ENCODE measurements at regions not wholly inside any gene's neighbourhood (a gene's known extent, or its start where the extent isn't known, plus 50 kb on each side); places are given as distances from the start of the nearest gene placed in this dataset.

DNA sequence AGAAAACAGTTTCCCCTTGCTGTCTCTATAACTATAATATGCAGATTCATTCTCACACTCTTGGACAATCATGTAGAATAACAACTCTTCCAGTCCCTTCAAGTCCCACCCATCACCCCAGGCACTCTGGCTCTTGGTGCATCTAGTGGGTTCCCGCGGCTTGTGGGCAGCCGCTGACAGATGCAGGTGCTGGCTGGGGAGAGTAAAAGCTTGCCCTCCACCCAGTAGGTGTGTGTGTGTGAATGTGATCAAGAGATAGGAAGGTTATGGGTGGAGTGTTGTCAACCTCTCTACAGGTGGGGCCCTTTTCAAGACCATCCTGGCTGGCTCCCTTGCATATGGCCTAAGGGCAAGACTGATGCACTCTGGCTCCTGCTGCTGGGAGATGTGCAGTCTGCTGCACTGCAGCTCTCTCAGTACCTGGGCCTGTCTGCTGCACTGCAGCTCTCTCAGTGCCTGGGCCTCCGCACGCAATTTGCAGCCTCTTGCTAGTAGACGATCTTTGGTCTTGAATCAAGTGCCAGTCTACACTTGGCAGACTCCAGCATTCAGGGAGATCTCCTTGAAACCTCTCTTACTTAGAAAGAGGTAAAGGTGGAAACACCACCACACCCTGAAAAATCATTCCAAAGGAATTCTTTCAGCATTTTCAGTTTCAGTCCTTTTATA lies 189.7 kb upstream of the GDNF start:
- no peak for DNase-seq (ENCODE audit: low read depth in 2 of 2)

GRCh38 chr5:38023799-38024198 lies 184.0 kb upstream of the GDNF start:
- DNase-seq (ENCODE audit: low read depth in 2 of 2): no peak

DNA sequence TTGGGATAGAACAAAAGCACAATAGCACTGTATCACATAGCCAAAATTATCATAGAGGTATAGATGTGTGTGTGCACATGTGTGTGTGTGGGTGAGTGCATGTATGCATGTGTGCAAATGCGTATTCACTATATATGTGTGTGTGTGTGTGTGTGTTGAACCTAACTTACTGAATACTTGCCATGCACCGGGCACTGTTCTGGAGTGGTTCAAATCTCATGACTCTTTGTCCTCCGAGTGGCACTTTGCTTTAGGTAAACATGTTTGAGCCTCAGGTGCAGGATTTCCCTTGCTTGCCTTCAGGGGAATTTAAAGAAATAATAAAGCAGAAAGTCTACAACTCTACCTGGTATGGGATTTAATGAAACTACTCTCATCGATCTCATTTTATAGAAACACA lies 183.5 kb upstream of the GDNF start:
- DNase-seq (ENCODE audit: low read depth in 2 of 2): no peak

- DNase-seq (ENCODE audit: low read depth in 2 of 2): no peak
These were observed 182.8 kb upstream of the GDNF start for GRCh38 chr5:38022631-38023030.

- DNase-seq (ENCODE audit: low read depth in 2 of 2): no peak
These were observed 178.2 kb upstream of the GDNF start for GRCh38 chr5:38018016-38018415.

DNA sequence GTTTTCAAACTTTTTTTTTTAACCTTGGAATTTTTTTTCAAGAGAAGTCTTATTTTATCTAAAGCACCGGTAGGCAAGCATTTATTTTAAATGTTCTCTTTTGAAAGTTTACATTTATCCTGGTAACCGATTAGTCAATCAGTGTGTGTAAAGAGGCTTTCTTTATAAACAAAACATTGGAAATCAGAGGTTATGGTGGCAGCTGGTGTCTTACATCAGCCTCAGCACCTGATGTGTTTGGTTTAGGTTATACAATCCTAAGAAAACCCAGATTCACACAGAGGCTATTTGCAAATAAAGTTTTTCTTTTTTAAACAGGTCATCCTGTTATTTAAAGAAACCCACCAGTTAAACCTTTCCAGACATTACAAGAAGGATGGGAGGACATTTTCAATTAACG lies 173.3 kb upstream of the GDNF start:
- DNase-seq (ENCODE audit: low read depth in 2 of 2): no peak

DNA sequence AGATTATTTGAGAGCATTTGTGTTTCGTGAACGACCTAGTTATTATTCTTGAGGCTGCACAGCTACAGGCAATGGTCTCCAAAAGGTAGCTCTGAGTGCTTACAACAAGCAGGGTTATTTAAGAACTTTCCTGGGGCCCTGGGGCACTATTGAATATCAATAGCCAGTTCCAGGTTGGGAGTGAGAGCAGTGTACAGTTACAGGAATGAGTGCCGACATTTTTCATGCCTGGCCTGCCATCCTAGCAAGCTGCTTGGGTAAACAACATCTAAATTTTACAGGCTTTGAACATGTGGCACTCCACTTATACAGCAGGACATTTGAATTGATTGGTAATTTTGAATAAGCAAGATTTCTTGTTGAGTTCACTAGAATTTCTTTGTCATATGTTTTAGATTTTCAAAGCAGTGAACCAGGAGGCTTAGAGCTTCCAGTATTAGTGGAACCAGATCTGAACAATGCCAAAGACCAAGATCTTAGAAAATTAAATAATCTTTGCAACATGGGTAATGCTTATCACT lies 171.9 kb upstream of the GDNF start:
- DNase-seq (ENCODE audit: low read depth in 2 of 2): no peak

DNA sequence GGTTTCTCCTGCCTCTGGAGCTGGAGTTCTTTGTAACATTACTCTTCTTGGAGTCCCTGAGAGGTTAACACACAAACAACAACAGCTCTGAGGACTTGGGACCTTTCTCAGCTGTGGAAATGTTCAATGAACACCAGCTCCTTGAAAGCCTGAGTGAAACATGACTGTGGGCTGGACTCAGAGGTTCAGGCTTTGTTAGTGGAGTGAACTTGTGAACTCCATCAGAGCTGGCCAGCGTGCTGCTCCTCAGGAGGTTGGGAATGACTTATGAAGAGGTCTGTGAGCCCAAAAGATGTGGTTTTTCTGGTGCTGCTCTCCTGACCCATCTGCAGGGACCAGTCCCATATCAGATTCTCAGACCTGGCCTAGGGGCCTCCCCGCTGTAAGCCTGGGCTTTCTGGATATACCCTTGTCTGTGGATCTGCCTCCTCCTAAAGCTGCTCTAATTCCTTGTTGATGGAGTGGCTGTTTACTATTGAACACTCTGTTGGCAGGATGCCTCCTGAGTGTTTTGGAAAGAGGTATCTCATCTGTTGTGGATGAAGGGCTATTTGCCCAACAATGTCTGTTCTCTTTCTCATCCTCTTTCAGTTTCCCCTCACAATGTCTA lies 170.0 kb upstream of the GDNF start:
- DNase-seq (ENCODE audit: low read depth in 2 of 2): no peak

DNA sequence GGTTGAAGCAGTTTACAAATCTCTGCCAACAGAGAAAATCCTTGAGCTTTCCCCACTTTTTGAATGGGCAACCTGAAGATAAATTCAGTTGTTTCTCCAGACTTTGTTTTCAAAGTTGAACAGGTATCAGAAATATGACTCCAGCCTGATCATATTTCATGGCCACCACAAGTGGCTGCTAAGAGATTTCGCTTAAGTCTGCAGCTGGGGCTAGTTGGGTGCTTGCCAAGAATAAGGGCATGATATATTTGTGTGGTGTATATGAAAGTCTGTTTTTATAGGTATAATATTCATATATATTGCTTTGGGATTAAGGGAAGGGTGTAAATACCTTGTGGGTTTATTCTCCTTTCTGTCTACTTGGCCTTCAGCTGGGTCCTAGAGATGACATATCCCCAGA lies 168.4 kb upstream of the GDNF start:
- no peak for DNase-seq (ENCODE audit: low read depth in 2 of 2)

DNA sequence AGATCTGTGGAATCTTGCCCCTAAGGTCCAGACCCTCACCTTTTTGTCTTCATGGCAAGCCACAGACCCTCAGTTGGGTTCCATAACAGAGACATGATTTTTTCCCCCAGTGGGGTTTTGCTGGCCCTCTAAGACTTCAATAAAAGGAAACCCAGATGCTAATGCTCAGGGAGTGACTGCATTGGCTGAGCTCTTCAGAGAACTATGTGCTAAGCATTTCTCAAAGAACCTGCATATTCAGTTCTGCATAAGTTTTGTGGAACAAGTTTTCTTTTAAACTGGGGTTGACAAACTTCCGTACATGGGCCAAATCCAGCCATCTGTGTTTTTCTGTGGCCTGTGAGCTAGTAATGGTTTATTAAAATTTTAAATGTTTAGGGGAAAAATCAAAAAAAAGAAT lies 159.8 kb upstream of the GDNF start:
- no peak for DNase-seq (ENCODE audit: low read depth in 2 of 2)

- DNase-seq (ENCODE audit: low read depth in 2 of 2): no peak
These were observed 157.1 kb upstream of the GDNF start for GRCh38 chr5:37996918-37997317.

DNA sequence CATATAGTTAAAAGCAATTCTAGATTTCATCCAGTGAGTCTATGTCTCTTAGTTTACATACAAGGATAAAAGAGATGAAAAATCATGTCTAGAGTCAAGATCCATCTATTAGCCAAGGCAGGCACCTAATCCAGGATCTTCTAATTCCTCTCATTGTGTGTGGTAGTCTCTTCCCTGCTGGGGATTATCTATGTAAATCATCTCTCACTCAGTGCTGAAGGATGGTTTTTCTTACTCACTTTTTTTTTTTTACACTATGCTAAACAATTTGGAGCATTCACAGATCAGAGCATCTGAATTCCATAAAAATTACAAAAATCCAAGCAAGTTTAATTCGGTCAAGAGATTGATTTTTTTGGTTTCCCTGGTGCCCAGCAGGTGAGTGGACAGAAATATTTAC lies 154.9 kb upstream of the GDNF start:
- DNase-seq (ENCODE audit: low read depth in 2 of 2): no peak

GRCh38 chr5:37991301-37992299 lies 151.8 kb upstream of the GDNF start:
- DNase-seq (ENCODE audit: low read depth in 2 of 2): no peak

DNA sequence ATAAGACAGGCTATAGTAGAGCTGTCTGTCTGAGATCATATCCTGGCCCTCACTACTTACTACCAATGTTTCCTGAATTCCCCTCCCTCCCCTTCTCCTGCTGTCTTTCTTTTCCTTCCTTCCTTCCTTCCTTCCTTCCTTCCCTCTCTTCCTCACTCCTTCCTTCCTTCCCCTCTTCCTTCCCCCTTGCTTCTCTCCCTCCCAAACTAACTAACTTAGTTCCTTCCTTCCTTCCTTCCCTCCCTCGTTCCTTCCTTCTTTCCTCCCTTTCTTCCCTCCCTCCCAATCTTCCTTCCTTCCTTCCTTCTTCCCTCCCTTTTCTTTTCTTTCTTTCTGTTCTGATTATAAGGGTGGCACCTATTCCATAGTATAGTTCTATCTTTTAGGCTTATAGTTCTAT lies 150.0 kb upstream of the GDNF start:
- DNase-seq (ENCODE audit: low read depth in 2 of 2): no peak

DNA sequence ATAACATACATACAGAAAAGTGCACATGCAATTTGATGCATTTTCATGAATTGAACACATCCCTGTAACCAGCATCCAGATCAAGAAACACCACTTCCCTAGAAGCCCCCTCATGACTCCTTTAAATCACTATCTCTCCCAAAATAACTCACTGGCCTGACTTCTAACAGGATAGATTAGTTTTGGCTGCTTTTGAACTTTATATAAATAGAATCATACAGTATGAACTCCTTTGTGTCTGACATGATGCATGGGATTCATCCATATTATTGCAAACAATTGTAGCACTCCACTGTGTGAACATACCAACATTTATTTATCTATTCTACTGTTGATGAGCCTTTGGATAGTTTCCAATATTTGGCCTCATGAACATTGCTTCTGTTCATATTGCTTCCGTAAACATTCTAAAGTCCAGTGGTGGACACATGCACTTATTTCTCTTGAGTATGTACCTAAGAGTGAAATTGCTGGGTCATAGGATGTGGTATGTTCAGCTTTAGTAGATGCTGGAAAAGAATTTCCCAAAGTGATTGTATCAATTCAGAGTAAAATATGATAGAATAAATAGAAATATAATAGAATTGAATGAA lies 148.7 kb upstream of the GDNF start:
- DNase-seq (ENCODE audit: low read depth in 2 of 2): no peak

GRCh38 chr5:37984300-37984699 lies 144.5 kb upstream of the GDNF start:
- no peak for DNase-seq (ENCODE audit: low read depth in 2 of 2)

DNA sequence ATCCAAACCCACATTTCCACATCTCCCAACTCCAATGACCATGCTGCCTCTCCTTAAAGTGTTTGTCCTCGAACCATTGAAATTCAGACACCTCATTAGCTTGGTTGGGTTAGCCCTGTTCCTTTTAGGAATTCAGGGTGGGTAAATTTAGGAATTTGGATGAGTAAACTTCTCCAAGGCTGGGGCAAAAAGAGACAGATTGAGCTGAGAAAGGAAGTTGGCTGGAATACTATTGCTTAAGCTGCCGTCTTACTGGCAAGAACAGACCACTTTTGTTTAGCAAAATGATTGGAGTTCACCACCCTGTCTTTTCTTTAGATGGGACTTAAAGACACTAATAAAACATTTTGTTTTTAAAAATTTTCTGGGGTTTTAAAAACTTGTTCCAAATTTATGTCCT lies 143.6 kb upstream of the GDNF start:
- no peak for DNase-seq (ENCODE audit: low read depth in 2 of 2)

DNA sequence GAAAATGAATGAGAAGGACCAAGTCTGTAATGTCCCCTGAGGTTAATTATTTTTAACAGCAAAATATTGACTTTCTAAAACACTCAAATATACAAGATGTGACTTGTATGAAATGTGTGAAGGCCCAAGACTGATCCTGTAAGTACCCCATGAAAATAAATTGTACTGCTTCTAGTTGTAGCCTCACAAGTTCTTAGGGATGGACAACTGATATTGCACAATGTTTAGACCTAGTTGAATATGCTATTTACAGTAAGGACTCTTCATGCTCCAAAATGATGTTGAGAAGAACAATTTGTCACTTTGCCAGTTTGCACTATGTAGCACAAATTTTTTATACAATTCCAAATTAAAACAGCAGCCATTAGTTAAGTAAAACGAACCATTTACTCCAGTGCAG lies 139.7 kb upstream of the GDNF start:
- DNase-seq (ENCODE audit: low read depth in 2 of 2): no peak

- DNase-seq (ENCODE audit: low read depth in 2 of 2): no peak
These were observed 135.7 kb upstream of the GDNF start for GRCh38 chr5:37975531-37975930.

GRCh38 chr5:37971483-37972024 lies 131.7 kb upstream of the GDNF start:
- DNase-seq (ENCODE audit: low read depth in 2 of 2): no peak

DNA sequence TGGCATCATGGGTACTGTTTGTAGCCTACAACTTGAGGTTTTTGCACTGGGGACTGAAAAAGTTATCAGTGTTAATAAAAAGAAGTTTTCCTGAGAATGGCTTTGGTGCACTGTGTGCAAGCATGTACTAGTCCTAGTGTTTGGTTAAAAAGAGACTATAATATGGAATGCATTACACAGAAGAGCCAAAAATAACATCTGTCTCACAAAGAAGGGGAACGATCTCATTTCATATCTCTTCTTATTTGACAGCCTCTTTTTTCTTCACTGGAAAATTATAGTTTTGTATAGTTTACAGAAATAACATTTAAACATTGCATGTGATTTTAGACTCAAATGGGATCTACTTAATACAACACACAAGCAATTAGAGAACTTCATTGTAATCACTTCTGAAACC lies 127.0 kb upstream of the GDNF start:
- DNase-seq (ENCODE audit: low read depth in 2 of 2): no peak

DNA sequence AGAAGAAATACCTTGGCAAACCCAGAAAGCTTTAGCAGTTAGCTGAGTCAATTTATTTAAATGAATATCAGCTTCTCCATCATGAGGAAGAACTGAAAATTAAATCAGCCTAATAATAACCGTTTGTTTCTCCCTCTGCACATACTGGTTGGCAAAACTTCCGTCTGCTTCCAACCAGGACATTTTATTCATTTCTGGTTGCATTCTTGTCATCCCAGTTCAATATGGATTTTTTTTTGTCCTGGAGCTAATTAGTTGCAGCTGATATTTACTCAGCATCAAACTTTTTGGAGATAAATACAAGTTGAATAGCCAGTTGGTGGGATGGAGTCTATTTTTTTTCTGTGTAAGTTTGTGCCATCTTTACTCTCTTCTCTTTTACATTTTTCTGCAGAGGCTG lies 126.5 kb upstream of the GDNF start:
- DNase-seq (ENCODE audit: low read depth in 2 of 2): no peak

Data from stimulated activated CD8-positive, alpha-beta memory T cell treated with anti-CD3 and anti-CD28 coated beads, Interleukin-7, amount 100 ng/mL, for 4 hours (primary cell).